Uterus (tissue), 3 donors: ENCODE measurements at regions not wholly inside any gene's neighbourhood (a gene's known extent, or its start where the extent isn't known, plus 50 kb on each side); places are given as distances from the start of the nearest gene placed in this dataset.

ENCODE experiments used
- DNase-seq, 2 donors: peaks; one replicate each; pipeline ENCODE4 v3.0.0-alpha.2; 2019 to 2020
- H3K27ac ChIP-seq, 2 donors: fragments of 200-600 bp; sonication (generic); 1 replicate in 1 of 2; 2 replicates in 1 of 2; pipeline ENCODE4 v1.5.1; 2016 to 2018
- H3K27me3 ChIP-seq, 2 donors: fragments of 200-600 bp; sonication (generic); one replicate each; pipeline ENCODE4 v1.5.1; 2018 to 2019; ENCODE audit warnings: control low read depth in 1 of 2
- H3K36me3 ChIP-seq, 2 donors: fragments of 200-600 bp; sonication (generic); one replicate each; pipeline ENCODE4 v1.5.1; 2019; ENCODE audit warnings: control low read depth in 1 of 2
- H3K4me1 ChIP-seq, 2 donors: fragments of 200-600 bp; sonication (generic); one replicate each; pipeline ENCODE4 v1.5.1; 2018 to 2019; ENCODE audit warnings: control low read depth in 1 of 2
- H3K4me3 ChIP-seq, 2 donors: fragments of 200-600 bp; sonication (generic); 1 replicate in 1 of 2; 2 replicates in 1 of 2; pipeline ENCODE4 v1.5.1; 2018 to 2019; ENCODE audit warnings: mild to moderate bottlenecking in 1 of 2
- H3K9me3 ChIP-seq, 2 donors: fragments of 200-600 bp; sonication (generic); one replicate each; pipeline ENCODE4 v1.5.1; 2019; ENCODE audit warnings: control low read depth in 1 of 2
- CTCF ChIP-seq, 4 experiments: fragments of 200-600 bp in 2 of 4; fragments of 450-650 bp in 2 of 4; sonication (generic) in 2 of 4; IDR thresholded peaks; one replicate each; pipeline ENCODE4 v1.5.1; 2016 to 2019; ENCODE audit warnings: antibody characterized with exemption in 4 of 4, mild to moderate bottlenecking in 2 of 4, moderate library complexity in 1 of 4
- POLR2A ChIP-seq, 2 donors: fragments of 450-650 bp; IDR thresholded peaks; one replicate each; pipeline ENCODE4 v1.6.1; 2016; ENCODE audit warnings: antibody characterized with exemption in 2 of 2, mild to moderate bottlenecking in 1 of 2, moderate library complexity in 1 of 2
- intact Hi-C: fragments of 100-400 bp; cut with DNase I; formaldehyde crosslinking; loops from one replicate; pipeline ENCODE4 v1.15.1; 2023; ENCODE audit warnings: low total_unique reads
- donor health status: DM: yes; HTN: yes; CAD: no.

GRCh38 chr19:28235606-28236125 is 977.3 kb downstream of the UQCRFS1 start:
- Histone ChIP-seq H3K27ac (no peak overlapping the region), H3K36me3 (no peaks in the 10 kb centered on the region), H3K4me3 (no peak overlapping the region), H3K27me3 (no peaks in the 10 kb centered on the region), H3K9me3 (no peaks in the 10 kb centered on the region), H3K4me1 (no peaks in the 10 kb centered on the region)
- no peak for TF ChIP-seq CTCF (IDR thresholded peaks at IDR 0.05)
- TF ChIP-seq POLR2A (IDR thresholded peaks at IDR 0.05) = no peak
- no peak for DNase-seq
- intact Hi-C loops = no loop called here

GRCh38 chr19:28234637-28235036 is 978.3 kb downstream of the UQCRFS1 start:
- H3K9me3 ChIP-seq = no peaks in the 10 kb centered on the region
- no peaks in the 10 kb centered on the region for H3K4me1 ChIP-seq
- H3K36me3 ChIP-seq = no peaks in the 10 kb centered on the region
- intact Hi-C loops = no loop called here
- H3K27me3 ChIP-seq = no peaks in the 10 kb centered on the region
- TF ChIP-seq POLR2A (IDR thresholded peaks at IDR 0.05) = no peak
- no peak for TF ChIP-seq CTCF (IDR thresholded peaks at IDR 0.05)
- no peak overlapping the region for H3K4me3 ChIP-seq
- DNase-seq = no peak
- H3K27ac ChIP-seq = no peak overlapping the region

- no peaks in the 10 kb centered on the region for H3K36me3 ChIP-seq
- DNase-seq = no peak
- H3K27ac ChIP-seq = no peak overlapping the region
- TF ChIP-seq CTCF (IDR thresholded peaks at IDR 0.05) = no peak
- TF ChIP-seq POLR2A (IDR thresholded peaks at IDR 0.05) = no peak
- no peaks in the 10 kb centered on the region for H3K4me1 ChIP-seq
- no peaks in the 10 kb centered on the region for H3K27me3 ChIP-seq
- intact Hi-C loops = no loop called here
- no peak overlapping the region for H3K4me3 ChIP-seq
- H3K9me3 ChIP-seq = no peaks in the 10 kb centered on the region
Measured at GRCh38 chr19:28228854-28229253, 984.1 kb downstream of the UQCRFS1 start.

- TF ChIP-seq POLR2A (IDR thresholded peaks at IDR 0.05) (no peak), CTCF (IDR thresholded peaks at IDR 0.05) (no peak)
- intact Hi-C loops = no loop called here
- Histone ChIP-seq H3K27ac (no peak overlapping the region), H3K9me3 (no peaks in the 10 kb centered on the region), H3K27me3 (no peaks in the 10 kb centered on the region), H3K4me3 (no peak overlapping the region), H3K36me3 (no peaks in the 10 kb centered on the region), H3K4me1 (no peaks in the 10 kb centered on the region)
- DNase-seq = no peak
Measured at GRCh38 chr19:28224441-28224840, 988.5 kb downstream of the UQCRFS1 start.

GRCh38 chr19:28221736-28222135 is 991.2 kb downstream of the UQCRFS1 start:
- TF ChIP-seq POLR2A (IDR thresholded peaks at IDR 0.05) (no peak), CTCF (IDR thresholded peaks at IDR 0.05) (no peak)
- Histone ChIP-seq H3K4me3 (no peak overlapping the region), H3K27ac (no peak overlapping the region), H3K27me3 (no peaks in the 10 kb centered on the region), H3K9me3 (no peaks in the 10 kb centered on the region), H3K36me3 (no peaks in the 10 kb centered on the region), H3K4me1 (no peaks in the 10 kb centered on the region)
- no peak for DNase-seq
- intact Hi-C loops = no loop called here
